Loucy (cell line): ENCODE measurements at regions not wholly inside any gene's neighbourhood (a gene's known extent, or its start where the extent isn't known, plus 50 kb on each side); places are given as distances from the start of the nearest gene placed in this dataset.

Experiments used
- H2AFZ ChIP-seq: fragments of 200-600 bp; sonication (generic); 2 replicates; pipeline ENCODE4 v1.6.0; 2016; ENCODE audit warnings: antibody characterized with exemption, mild to moderate bottlenecking, low read length, moderate library complexity
- H3F3A ChIP-seq: fragments of 200-600 bp; 2 replicates; pipeline ENCODE4 v1.6.0; 2016; ENCODE audit warnings: antibody characterized with exemption, low read depth, mild to moderate bottlenecking
- H3K27me3 ChIP-seq: fragments of 200-600 bp; sonication (generic); 2 replicates; pipeline ENCODE4 v1.6.1; 2014; ENCODE audit warnings: low read length, mild to moderate bottlenecking; ENCODE audit not compliant: insufficient read depth, poor library complexity, severe bottlenecking
- H3K36me3 ChIP-seq: fragments of 200-600 bp; sonication (generic); 2 replicates; pipeline ENCODE4 v1.6.1; 2016; ENCODE audit warnings: low read length; ENCODE audit not compliant: insufficient read depth
- H3K4me1 ChIP-seq: fragments of 200-600 bp; sonication (generic); 2 replicates; pipeline ENCODE4 v1.5.1; 2014; ENCODE audit warnings: low read length, mild to moderate bottlenecking; ENCODE audit not compliant: insufficient read depth, poor library complexity, severe bottlenecking
- H3K4me2 ChIP-seq: fragments of 200-600 bp; sonication (generic); 2 replicates; pipeline ENCODE4 v1.6.0; 2014; ENCODE audit warnings: antibody characterized with exemption, low read length, low read depth, mild to moderate bottlenecking; ENCODE audit not compliant: poor library complexity, severe bottlenecking
- H3K4me3 ChIP-seq: fragments of 200-600 bp; sonication (generic); 2 replicates; pipeline ENCODE4 v1.5.1; 2014; ENCODE audit warnings: low read length, mild to moderate bottlenecking, mixed read lengths; ENCODE audit not compliant: poor library complexity, severe bottlenecking
- H3K79me2 ChIP-seq: fragments of 200-600 bp; sonication (generic); 2 replicates; pipeline ENCODE4 v1.6.1; 2014; ENCODE audit warnings: low read length; ENCODE audit not compliant: insufficient read depth
- H3K9ac ChIP-seq: fragments of 200-600 bp; sonication (generic); 2 replicates; pipeline ENCODE4 v1.6.0; 2014; ENCODE audit warnings: mild to moderate bottlenecking, low read depth, low read length, moderate library complexity; ENCODE audit not compliant: poor library complexity, severe bottlenecking
- H3K9me2 ChIP-seq: fragments of 200-600 bp; sonication (generic); replicated peaks from 2 replicates; pipeline ENCODE4 v1.6.1; 2016; ENCODE audit warnings: low read depth, low read length, mixed read lengths
- H3K9me3 ChIP-seq: fragments of 200-600 bp; sonication (generic); 2 replicates; pipeline ENCODE4 v1.6.1; 2014; ENCODE audit warnings: mild to moderate bottlenecking, antibody characterized with exemption, low read length, low read depth; ENCODE audit not compliant: insufficient read depth
- H4K20me1 ChIP-seq: fragments of 200-600 bp; sonication (generic); 2 replicates; pipeline ENCODE4 v1.6.0; 2014; ENCODE audit warnings: antibody characterized with exemption, low read length, mild to moderate bottlenecking; ENCODE audit not compliant: insufficient read depth, poor library complexity, severe bottlenecking
- CTCF ChIP-seq: fragments of 200-600 bp; sonication (generic); conservative IDR thresholded peaks from 2 replicates; pipeline ENCODE4 v1.5.1; 2014; ENCODE audit warnings: mild to moderate bottlenecking, antibody characterized with exemption, low read length
- EZH2phosphoT487 ChIP-seq: fragments of 200-600 bp; IDR thresholded peaks from 2 replicates; pipeline ENCODE4 v1.6.1; 2018; ENCODE audit warnings: antibody characterized with exemption, mild to moderate bottlenecking, moderate library complexity, borderline replicate concordance

- no peaks in the 10 kb centered on the region for H4K20me1 ChIP-seq
- H3K4me2 ChIP-seq, result no peak overlapping the region
Measured at GRCh38 chr2:157190151-157190550, 67.4 kb upstream of the GALNT5 start.

DNA sequence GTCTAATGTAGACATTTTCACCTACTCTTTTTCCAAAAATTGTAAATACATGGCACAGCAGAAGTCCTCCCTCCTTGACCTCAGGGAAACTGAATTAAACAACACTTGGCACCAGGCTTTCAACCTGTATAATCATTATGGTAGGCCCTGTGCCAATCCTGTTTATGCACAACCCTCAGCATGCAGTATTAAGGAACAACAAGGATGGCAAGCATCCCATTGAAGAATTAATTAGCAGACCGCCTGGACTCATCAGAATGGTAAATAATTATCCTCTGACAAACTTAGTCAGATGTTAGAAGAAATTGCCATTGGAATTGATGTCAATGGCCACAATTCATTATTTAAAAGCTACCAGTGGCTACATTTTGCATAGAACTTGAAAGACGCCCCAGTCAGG is 66.3 kb upstream of the GALNT5 start:
- H3K4me3 ChIP-seq, result no peak overlapping the region
- H3K27me3 ChIP-seq, result no peaks in the 10 kb centered on the region
- no peak overlapping the region for H3K4me2 ChIP-seq
- peaks cover 7% of the 10 kb centered on the region for H3K4me1 ChIP-seq
- H3F3A ChIP-seq, result no peaks in the 10 kb centered on the region
- no peak overlapping the region for H2AFZ ChIP-seq
- H3K9me2 ChIP-seq, result no peaks in the 10 kb centered on the region
- no peak for TF ChIP-seq EZH2phosphoT487
- H4K20me1 ChIP-seq, result no peaks in the 10 kb centered on the region
- no peak overlapping the region for H3K9ac ChIP-seq
- no peaks in the 10 kb centered on the region for H3K79me2 ChIP-seq
- H3K36me3 ChIP-seq, result no peaks in the 10 kb centered on the region
- H3K9me3 ChIP-seq, result no peaks in the 10 kb centered on the region

More at GRCh38 chr2:157190151-157190550, 67.4 kb upstream of the GALNT5 start:
- peaks cover 7% of the 10 kb centered on the region for H3K4me1 ChIP-seq
- no peaks in the 10 kb centered on the region for H3K36me3 ChIP-seq
- no peaks in the 10 kb centered on the region for H3K27me3 ChIP-seq
- H3F3A ChIP-seq, result no peaks in the 10 kb centered on the region
- H2AFZ ChIP-seq, result no peak overlapping the region
- no peak for TF ChIP-seq EZH2phosphoT487
- no peak for TF ChIP-seq CTCF
- H3K4me3 ChIP-seq, result no peak overlapping the region
- H3K9me2 ChIP-seq, result no peaks in the 10 kb centered on the region
- H3K9ac ChIP-seq, result no peak overlapping the region
- no peaks in the 10 kb centered on the region for H3K79me2 ChIP-seq
- H3K9me3 ChIP-seq, result no peaks in the 10 kb centered on the region

DNA sequence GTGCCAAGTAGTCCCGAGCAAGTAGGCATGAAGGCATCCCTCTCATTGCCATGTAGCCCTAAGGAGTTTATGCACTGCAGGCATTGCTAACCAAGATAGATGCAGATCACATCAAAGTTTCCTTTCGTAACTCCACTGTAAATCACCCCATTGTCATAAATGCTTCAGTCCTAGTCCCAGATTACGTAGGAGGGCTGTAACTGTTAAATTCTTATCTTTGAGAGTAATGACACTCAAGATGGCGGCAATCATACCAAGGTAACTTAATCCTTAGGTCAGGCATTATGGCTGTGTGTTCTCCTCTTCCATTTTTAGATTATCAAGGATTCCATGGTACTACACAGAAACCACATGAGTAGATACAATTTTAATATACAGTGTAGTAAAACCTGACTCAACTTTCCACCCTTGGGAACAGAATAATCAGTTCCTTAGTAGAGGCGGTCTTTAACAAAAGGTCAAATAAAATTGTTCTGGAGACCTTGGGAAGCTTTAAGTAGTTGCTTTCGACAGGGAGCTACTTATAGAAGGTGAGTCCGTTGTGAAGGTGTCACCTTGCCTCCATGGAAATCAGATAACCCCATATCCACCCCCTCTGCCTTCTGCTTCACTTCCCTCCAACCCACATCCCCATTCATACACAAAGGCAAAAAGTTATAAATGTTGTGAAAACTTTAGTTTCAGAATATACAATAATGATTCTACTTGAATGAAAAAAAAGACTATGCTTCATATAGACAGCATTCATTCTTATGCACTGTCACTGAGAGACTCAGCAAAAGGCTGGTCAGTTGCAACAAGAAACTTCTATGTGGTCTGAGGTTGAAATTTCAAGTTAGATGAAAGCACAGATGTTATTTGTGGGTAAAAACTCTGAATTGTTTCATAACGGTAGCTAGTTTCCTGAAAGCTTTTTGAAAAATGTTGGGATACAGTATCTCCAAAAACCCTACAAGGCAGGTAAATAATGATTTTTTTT is 64.8 kb upstream of the GALNT5 start:
- TF ChIP-seq EZH2phosphoT487 (no peak), CTCF (no peak)
- Histone ChIP-seq H3K9ac (no peak overlapping the region), H3K9me2 (no peaks in the 10 kb centered on the region), H3K9me3 (no peaks in the 10 kb centered on the region), H3K4me1 (peaks cover 7% of the 10 kb centered on the region), H4K20me1 (no peaks in the 10 kb centered on the region), H3K4me3 (no peak overlapping the region), H2AFZ (peak overlapping the region; percentile 54; the same call in 1 of the 2 replicates), H3K27me3 (no peaks in the 10 kb centered on the region), H3K4me2 (peak overlapping the region; percentile 2), H3K79me2 (no peaks in the 10 kb centered on the region), H3K36me3 (no peaks in the 10 kb centered on the region), H3F3A (no peaks in the 10 kb centered on the region)

DNA sequence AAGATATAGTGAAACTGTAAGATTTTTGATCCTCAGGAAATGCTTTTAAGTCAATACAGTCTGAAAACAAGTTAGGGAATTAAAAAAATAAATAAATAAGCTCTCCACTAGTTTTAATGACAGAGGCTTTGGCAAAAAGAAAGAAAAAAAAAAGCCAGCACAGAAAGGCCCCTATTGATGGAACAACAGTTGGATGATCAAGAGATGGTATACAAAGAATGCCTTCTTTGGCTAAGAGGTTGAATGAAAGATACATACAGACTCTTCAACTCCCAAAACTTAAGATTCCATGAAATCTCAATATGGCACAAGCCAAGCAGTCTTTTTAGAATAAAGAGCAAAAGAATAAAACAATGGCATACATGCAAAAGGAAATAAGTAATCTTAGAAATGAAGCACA is 64.0 kb upstream of the GALNT5 start:
- H3K9me2 ChIP-seq, result no peaks in the 10 kb centered on the region
- H3F3A ChIP-seq, result no peaks in the 10 kb centered on the region
- H3K4me3 ChIP-seq, result no peak overlapping the region
- H3K36me3 ChIP-seq, result no peaks in the 10 kb centered on the region
- H3K4me1 ChIP-seq, result peaks cover 7% of the 10 kb centered on the region
- H3K9me3 ChIP-seq, result no peaks in the 10 kb centered on the region
- no peaks in the 10 kb centered on the region for H3K79me2 ChIP-seq
- H3K4me2 ChIP-seq, result peak overlapping the region; percentile 2
- 0 out of 2 replicates have a peak overlapping the region, but pooled peaks have one; percentile 55 for H2AFZ ChIP-seq
- H3K27me3 ChIP-seq, result no peaks in the 10 kb centered on the region
- no peak overlapping the region for H3K9ac ChIP-seq
- TF ChIP-seq EZH2phosphoT487 (no peak), CTCF (no peak)
- no peaks in the 10 kb centered on the region for H4K20me1 ChIP-seq
